HuH-7.5 (cell line): ENCODE measurements at regions not wholly inside any gene's neighbourhood (a gene's known extent, or its start where the extent isn't known, plus 50 kb on each side); places are given as distances from the start of the nearest gene placed in this dataset.
A peak's percentile ranks its signal among the peaks of the same experiment; 100 is the strongest.
"Not testable (repeated sequence)": the region's sequence is repeated elsewhere in the genome, so short reads cannot be mapped to it uniquely, and the experiment has no call there.

Experiments
- DNase-seq: peaks from one replicate; pipeline ENCODE4 v3.0.0; 2011; ENCODE audit warnings: low spot score

DNA sequence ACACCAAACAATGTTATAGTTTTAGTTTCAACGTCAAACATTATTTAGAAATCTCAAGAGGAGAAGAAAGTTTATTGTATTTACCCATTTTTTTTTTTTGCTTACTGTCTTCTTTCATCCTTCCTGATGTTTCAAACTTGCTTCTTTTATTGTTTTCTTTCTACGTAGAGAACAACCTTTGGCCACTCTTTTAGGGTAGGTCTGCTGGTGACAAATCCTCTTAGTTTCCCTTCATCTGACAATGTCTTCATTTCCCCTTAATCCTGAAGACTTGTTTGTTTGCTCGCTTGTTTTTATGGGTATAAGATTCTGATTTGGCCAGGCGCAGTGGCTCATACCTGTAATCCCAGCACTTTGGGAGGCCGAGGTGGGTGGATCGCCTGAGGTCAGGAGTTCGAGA lies 89.1 kb downstream of the RHOU start:
- DNase-seq, result no peak

DNA sequence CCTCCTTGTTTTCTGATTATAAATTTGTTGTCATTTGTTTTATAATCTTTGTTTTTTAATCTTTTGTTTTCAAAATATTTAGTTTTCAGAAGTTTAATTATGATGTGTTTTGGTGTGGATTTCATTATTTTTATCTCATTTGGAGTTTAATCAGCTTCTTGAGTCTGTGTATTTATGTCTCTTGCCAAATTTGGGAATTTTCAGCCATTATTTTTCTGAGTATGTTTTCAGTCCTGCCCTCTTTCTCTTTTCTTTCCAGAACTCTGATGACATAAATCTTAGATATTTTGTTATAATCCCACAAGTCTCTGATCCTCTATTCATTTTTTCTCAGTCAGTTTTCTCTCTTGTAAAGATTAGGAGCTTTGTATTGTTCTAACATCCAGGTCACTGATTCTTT lies 89.8 kb downstream of the RHOU start:
- DNase-seq, result no peak

DNA sequence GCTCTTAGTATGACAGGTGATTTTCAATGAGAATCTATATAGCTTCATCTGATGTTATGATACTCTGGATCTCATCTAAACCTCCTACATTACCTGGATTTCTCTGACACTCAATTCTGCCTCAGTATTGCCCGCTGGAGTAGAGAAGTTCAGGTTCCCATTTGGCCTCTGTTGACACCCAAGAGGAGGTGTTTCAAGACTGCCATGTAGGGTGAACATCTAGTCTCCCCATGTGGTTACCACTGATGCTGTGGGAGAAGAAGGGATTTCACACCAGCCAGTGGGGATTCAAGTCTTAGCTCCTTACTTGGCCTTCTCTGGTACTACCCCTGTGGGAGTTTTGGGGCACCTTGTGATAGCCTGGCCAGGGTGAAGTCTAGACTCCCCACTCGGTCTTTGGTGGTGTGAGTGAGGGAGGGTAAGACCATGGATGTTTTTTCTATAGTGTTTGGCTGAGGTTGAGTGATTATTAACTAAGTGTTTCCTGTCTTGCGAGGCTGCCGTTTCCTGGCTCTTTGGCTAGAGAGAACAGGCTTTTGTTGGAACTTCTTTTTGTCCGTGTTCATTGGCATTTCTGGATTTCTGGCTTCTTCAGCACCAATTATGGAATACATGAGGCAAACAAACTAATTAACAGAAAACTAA lies 90.7 kb downstream of the RHOU start:
- DNase-seq, result no peak

GRCh38 chr1:228827019-228827418 lies 91.7 kb downstream of the RHOU start:
- DNase-seq, result no peak

DNA sequence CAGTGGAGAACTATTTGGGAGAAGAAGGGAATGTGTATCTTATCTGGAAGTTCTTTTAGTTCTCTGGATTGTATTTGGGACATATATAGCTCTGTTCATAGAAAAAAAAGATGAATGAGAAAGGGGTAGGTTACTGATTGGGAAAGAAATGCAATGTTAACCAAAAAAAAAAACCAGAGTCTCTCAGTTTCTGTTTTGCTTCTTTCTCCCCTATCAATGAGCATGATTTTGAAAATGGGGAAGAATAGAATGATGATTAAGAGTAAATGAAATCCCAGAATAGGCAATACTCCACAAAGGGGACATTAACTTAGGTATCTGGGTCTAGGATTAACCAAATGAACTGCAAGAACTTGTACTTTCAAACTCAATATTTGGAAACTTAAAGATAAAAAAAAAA lies 92.9 kb downstream of the RHOU start:
- no peak for DNase-seq

DNA sequence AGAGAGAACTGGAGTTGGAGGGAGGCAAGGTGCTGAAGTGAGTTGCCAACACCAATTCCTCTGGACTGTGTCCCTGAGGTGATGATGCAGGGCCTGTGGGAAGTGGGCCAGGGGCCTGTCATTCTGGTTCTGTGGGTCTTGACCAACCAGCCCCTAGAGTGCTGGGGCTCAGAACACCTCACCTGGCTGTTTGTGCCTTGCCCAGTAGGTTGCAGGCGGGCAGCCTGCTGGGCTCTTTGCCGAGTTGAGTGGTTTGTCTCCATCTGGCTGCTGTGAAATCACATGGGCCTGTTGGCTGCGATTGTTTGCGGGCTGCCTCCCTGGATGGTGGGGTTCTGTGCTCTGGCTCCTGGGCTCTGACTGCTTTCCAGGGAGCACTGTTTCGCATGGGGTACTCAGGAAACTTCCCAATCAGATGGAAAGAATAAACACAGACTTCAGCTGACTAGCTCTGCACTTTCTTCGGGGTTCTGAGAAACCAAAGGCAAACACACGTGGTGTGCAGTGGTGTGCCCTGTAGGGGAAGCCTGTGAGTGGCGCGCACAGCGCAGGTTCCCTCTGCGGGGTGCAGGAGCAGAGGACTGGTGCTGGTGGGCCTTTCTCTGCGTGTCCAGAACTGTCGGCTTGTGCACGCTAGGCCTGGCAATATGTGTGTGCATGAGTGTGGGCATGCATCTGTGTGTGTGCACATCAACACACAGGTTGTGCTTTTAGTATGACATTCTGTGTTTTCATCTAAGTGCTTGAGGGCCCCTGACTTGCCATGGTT lies 95.1 kb downstream of the RHOU start:
- DNase-seq, result no peak

DNA sequence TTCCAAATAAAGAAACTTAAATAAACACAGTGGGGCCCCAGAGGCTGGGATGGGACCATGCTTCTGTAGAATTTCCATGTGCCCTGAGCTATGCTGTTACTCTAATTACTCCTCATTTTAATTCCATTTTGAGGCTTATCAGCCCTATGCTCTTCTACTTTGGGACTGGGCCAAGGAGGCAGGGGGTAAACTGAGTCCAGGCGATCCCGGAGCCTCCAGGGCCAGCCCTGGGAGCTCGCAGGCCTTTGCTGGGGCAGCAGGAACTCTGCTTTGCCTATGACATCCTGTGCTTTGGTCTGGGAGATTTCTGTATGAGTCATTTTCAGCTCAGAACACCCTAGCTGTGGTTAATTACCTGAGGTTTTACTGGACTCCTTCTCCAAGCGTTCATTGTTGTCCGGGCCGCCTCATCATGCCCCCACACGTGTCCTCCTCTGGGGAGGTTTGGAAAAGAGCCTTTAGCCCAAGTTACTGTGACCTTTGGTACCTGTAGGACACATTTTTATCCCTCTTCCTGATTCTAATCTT lies 95.7 kb downstream of the RHOU start:
- DNase-seq, result no peak

- DNase-seq, result no peak
These were observed 98.8 kb downstream of the RHOU start for GRCh38 chr1:228833911-228834688.

DNA sequence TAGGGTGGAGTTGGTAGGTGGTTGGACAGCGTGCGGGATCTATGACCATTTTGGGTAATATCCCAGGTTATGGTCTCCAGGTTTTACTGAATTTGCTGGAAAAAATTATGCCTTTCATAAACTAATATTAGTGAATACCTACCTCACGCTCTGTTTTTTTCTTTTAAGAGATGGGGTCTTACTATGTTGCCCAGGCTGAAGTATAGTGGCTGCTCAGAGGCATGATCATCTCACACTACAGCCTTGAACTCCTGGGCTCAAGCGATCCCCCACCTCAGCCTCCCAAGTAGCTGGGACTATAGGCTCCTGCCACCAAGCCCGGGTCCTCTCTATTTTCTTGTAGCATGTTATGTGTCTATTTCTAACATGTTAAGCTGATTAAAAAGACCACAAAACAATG lies 100.2 kb downstream of the RHOU start:
- no peak for DNase-seq

- no peak for DNase-seq
These were observed 100.6 kb downstream of the RHOU start for GRCh38 chr1:228835911-228836310.

- peak; percentile 37 for DNase-seq
These were observed 101.1 kb downstream of the RHOU start for GRCh38 chr1:228836427-228836826.

GRCh38 chr1:228837032-228837431 lies 101.8 kb downstream of the RHOU start:
- no peak for DNase-seq

DNA sequence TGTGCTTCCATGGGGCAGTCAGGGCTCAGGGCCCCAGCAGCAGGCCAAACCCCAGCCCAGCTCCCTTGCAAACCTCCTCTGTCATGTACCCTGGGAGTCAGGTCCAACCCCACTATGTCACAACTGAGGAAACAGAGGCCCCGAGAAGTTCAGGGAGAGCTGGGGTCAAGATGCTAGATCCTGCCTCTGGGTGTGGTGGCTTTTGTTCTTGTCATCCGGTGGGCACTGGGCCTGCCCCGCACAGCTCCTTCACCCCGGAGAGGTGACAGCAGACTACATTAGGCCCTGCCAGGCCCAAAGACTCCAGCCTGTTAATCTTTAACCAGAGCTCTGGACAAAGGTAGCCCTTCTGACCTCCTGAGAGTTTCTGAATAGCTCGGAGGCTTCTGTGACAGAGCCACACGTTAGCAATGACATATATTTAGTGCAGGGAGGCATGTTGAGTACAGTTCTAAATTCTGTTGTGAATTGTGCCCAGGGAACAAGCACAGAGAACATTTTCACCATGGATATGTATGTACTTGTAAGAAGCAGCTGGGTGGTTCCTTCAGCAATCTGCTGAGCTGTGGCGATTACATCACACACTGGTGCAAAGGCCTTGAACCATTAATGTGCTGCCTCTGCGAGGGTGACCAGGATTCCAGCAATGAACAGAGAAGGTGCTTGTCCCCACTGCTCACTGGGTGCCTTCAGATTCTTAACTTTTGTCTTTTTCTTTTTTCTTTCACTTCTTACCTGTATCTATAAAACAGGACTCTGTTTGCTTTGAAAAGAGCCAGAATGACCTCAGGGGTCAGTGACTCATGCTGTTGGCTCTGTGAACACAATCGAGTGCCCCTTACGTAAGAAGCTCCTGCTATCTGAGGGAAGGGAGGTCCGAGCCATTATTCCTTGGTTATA lies 102.8 kb downstream of the RHOU start:
- peak; percentile 49 for DNase-seq

GRCh38 chr1:228838717-228839500 lies 103.6 kb downstream of the RHOU start:
- no peak for DNase-seq

DNA sequence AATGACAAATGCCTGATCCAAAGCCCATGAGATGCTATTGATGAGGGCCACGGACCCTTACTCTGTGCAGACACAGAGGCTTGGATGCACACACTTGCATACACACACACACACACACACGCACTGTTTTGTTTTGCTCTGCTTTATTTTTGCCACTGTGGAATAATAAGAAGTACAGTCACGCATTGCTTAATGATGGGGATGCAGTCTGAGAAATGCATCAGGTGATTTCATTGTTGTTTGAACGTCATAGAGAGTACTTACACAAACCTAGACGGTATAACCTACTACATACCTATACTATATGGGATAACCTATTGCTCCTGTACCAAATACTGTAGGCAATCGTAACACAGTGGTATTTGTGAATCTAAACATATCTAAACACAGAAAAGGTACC lies 104.4 kb downstream of the RHOU start:
- no peak for DNase-seq

- no peak for DNase-seq
These were observed 106.4 kb downstream of the RHOU start for GRCh38 chr1:228841632-228842031.

DNA sequence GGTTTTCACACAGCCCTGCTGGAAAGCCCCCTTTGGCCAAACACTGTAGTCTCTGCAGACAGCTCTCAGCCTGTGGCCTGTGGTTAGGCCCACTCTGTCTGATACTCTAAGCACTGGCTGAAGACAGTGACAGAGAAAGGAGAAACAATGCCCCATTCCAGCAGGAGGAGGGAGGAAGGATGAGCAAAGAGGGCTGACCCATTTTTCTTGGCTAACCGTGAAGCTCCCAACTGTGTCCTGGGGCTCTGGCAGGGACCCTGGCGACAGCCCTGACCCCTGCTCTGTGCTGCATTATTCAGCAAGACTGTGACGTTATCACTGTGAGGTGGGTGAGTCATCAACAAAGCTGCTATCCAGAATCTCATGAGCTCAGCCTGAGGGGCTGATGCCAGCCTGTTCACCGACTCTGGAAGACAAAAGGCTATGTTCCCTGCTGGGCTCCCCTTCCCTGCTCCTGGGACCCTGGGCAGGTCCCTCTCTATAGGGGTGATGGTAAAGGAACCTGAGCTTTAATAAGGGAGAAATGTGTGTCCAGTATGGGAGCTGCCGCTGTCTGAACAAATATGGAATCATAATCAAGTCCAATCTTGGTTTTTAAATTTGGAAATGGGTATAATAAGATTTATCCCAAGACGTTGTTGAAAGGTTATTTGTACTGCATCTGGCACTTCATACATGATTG lies 107.0 kb downstream of the RHOU start:
- no peak for DNase-seq

GRCh38 chr1:228845101-228845500 lies 109.8 kb downstream of the RHOU start:
- DNase-seq, result no peak

DNA sequence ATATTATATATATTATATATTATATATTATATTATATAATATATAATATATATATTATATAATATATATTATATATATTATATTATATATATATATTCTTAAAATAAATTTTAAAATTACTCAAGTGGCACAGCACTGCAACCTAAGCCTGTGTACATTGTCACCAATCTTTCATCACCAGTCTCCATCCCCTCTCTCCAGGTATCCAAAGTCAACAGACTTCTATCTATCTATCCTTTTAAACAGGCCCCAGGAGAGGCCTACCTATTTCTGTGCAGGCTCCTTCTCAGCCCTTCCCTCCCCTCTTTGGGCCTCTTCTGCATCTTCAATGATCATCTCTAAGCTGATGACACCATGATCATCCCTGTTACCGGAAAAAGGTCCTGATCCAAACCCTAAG lies 111.7 kb downstream of the RHOU start:
- no peak for DNase-seq

- not testable (repeated sequence) for DNase-seq
These were observed 112.2 kb downstream of the RHOU start for GRCh38 chr1:228847451-228847850.
